Activated effector memory CD4-positive, alpha-beta T cell treated with Interleukin-2 at 50 U/mL for 16 hours (primary cell): ENCODE measurements at regions not wholly inside any gene's neighbourhood (a gene's known extent, or its start where the extent isn't known, plus 50 kb on each side); places are given as distances from the start of the nearest gene placed in this dataset.
"Not testable (repeated sequence)": the region's sequence is repeated elsewhere in the genome, so short reads cannot be mapped to it uniquely, and the experiment has no call there.

Source experiments
- DNase-seq: peaks from one replicate; pipeline ENCODE4 v3.0.0-alpha.2; 2020

DNA sequence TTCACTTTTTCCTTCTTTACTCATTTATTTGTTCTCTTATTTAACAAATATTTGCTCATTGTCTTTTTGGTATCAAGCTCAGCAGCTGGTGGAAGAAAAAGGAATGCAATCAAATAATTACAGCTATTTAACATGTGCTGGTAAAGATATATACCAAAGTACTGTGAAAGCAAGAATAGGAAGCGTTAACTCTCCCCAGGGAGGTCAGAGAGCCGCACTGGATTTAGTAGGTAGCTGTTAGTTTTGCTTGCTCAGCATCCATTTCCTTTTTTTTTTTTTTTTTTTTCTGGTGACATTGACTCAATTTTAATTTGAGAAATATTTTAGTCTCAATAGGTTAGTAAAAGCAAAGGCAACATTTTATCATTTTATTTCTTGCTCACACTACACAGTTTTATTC is 308.5 kb upstream of the MDFIC2 start:
- no peak for DNase-seq

GRCh38 chr3:70620367-70620766 is 307.9 kb upstream of the MDFIC2 start:
- no peak for DNase-seq

DNA sequence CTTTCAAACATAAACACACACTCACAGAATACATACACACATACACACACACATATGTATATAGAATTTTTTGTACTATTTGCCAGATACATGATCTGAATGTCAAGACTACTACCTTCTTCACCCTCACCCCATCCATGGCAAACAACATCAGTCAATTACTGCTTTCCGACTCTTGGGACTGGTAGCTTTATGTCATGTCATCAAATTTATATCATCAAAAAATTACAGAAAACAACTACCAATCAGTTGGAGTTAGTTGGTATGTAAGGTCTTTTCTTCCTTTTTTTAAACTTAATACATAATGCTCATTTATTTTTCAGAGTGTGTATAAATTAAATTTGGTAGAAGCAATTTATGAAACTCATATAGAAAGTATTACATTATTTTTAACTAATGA is 305.7 kb upstream of the MDFIC2 start:
- DNase-seq, result no peak

DNA sequence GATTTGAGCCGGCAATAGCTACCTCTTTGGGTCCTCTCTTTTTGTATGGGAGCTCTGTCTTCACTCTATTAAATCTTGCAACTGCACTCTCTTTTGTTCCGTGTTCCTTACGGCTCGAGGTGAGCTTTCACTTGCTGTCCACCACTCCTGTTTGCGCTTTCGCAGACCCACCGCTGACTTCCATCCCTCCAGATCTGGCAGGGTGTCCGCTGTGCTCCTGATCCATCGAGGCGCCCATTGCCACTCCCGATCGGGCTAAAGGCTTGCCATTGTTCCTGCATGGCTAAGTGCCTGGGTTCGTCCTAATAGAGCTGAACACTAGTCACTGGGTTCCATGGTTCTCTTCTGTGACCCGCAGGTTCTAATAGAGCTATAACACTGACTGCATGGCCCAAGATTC is 304.9 kb upstream of the MDFIC2 start:
- not testable (repeated sequence) for DNase-seq

GRCh38 chr3:70615286-70615685 is 302.8 kb upstream of the MDFIC2 start:
- no peak for DNase-seq

DNA sequence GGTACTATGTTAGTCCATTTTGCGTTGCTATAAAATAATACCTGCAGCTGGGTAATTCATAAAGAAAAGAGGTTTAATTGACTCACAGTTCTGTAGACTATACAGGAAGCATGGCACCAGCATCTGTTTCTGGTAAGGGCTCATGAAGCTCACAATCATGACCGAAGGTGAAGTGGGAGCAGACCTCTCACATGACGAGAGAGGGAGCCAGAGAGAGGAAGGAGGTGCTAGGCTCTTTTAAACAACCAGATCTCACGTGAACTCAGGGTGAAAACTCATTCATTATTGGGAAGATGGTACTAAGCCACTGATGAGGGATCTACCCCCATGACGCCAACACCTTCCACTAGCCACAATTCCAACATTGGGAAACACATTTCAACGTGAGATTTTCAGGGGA is 301.7 kb upstream of the MDFIC2 start:
- no peak for DNase-seq

DNA sequence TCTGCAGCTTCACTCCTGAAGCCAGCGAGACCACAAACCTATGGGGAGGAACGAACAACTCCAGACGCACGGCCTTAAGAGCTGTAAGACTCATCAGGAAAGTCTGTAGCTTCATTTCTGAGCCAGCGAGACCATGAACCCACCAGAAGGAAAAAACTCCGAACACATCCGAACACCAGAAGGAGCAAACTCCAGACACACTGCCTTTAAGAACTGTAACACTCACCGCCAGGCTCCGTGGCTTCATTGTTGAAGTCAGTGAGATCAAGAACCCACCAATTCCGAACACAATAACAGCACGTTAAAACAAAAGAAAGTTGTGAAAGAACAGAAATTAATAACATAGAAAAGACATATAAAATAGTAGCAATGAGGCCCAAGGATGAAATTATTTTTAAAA is 300.5 kb upstream of the MDFIC2 start:
- DNase-seq, result no peak

GRCh38 chr3:70611667-70612277 is 299.3 kb upstream of the MDFIC2 start:
- DNase-seq, result not testable (repeated sequence)

DNA sequence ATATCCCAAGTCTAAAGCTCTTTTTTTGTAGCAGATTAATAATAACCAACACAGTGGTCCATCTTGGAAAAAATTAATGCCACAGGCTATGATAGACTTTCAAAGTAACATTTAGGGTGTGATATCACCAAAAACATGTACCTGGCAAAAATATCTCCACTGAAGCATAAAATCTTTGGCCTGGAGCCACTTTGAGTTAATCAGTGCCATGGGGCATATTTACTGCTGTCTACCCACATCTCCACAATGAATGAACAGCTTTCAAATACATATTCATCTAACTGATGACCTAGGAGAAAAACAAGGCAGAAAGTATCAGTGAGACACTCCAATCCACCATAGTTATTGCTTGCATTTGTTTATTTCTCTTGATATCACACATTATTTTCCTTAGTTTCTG is 296.0 kb upstream of the MDFIC2 start:
- no peak for DNase-seq

DNA sequence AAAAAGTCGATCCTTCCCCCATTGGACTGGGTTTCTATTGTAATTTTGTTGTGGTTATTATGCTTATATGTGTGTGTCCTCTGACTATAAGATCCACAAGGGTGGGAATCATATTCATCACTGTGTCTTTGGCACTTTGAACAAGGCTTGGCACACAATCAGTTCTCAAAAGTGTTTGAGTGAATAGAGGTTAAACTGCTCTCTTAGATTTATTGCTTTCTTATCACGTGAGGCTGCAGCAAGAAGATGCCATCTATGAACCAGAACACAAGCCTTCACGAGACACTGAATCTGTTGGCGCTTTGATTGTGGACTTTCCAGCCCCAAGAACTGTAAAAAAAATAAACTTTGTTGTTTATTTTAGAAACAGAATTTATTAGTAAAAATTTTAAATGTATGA is 295.0 kb upstream of the MDFIC2 start:
- DNase-seq, result no peak

DNA sequence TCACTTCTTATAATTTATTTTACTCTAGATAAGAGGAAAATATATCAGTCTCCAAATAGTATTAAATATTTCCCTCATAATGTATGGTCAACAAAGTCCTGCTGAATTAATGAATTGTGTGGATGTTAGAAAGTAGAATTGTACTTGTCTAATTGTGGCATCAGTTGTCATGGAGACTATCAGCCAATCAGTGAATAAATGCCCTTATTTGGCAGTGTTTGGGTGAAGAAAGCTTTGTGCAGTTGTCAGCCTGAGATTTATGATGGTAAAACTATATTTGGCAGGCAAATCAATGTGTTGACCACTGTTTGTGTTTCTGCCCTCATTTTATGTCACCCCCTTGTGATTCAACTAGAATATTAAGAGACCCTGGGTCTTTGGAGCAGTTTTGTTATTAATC is 293.6 kb upstream of the MDFIC2 start:
- DNase-seq, result no peak

DNA sequence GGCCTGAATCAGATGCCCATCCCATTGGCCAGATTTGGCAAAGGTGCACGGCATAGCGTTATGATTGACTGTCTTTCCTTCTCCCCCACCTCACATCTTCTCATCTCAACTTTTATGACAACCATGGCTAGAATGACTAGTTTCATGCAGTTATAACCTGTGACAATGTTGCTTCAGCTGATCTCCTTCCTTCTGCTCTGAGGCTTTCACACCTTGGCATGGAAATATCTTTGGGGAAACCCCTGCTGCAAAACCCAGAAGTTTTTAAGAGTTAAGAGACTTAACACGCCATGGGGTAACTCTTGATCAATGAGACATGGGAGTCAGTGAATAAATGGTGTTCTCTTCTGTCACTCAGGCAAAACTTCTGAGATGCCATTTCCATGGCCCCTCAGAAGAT is 290.7 kb upstream of the MDFIC2 start:
- no peak for DNase-seq

DNA sequence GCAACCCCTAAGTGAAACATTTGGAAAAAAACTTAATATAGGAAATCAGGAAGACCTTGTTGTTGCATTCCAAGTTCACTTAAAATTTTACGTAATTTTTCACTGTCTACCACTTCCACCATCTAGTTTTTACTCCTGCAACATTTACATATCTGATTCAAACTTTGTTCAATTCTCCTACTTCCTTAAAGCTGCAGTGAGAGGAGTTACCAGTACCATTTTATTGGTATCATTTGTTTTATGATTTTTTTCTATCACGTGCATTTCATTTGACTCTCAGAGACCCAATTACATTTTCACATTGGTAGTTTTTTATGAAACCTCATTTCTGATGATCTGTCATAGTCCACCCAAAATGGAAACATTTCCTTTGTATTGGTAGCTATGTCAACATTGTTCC is 284.9 kb upstream of the MDFIC2 start:
- DNase-seq, result no peak

DNA sequence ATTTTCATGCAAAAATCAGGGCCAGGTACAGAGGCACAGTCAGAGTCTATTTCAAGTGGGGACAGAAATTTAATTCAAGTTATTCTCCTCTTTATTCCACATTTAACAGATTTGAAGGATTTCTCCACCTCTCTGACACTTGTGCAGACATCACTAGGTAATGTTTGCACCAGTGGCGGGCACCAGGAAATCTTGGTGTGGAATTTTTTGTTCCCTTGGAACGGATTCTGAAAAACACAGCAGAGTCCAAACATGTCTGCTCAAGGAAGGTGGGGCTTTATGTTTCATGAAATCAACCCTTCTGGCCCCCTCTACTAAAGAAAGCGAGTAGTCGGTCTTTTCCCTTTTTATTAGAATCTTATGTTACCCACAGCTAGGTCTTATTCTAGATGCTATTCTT is 271.2 kb upstream of the MDFIC2 start:
- DNase-seq, result no peak

DNA sequence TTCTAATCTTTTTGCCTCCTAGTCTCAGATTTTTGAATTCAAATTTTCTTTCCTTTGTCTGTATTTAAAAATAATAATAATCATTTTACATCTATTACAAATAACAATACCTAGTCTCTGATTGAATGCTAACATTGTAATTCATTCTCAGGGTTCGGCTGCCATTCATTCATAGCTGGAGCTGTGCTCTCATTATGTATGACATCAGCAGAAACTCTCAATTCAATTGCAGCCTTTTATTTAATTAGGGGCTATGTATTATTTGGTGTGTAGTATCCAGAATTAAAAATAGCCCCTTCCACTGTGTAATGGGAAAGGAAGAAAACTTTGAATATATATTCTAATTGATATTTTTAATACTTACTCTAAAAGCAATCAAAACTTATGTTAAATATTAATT is 270.4 kb upstream of the MDFIC2 start:
- DNase-seq, result no peak

DNA sequence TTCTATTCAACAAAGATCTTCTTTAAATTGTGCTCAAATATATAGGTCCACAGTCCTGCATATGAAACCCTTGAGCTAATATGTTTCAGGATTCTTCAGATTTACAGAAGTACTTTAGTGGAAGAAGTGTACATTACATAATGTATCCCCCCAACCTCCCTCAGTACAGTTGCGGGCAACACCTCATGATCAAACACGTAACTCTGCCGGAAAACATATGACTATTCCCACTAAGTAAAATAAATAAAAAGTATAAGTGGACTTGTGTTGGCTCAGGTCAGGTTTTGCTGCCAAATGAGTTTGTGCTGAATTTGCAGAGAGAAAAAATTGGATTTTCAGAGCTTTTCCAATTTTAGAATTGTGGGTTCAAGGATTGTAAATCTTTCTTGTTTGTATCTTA is 267.6 kb upstream of the MDFIC2 start:
- DNase-seq, result no peak

DNA sequence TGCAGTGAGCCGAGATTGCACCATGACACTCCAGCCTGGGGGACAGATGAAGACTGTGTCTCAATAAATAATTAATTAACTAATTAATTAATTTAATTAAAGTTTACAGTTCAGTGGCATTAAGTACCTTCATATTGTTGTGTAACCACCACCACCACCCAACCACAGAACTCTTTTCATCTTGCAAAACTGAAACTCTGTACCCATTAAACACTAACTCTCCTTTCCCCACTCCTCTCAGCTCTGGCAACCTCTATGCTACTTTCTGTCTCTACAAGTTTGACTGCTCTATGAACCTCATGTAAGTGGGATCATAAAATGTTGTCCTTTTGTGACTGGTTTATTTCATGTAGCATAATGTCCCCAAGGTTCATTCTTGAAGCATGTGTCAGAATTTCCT is 259.3 kb upstream of the MDFIC2 start:
- DNase-seq, result no peak

DNA sequence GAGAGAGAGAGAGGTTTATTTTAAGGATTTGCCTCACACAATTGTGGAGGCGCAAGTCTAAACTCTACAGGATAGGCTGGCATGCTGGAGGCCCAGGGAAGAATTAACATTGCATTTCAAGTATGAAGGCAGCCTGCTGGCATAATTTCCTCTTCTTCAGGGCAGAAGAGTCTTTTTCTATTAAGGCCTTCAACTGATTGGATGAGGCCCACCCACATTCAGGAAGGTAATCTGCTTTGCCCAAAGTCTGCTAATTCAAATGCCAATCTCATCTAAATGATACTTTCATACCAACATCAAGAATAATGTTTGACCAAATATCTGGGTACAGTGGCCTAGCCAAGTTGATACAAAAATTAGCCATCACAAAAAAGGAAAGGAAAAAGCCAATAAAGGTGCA is 258.1 kb upstream of the MDFIC2 start:
- DNase-seq, result no peak

DNA sequence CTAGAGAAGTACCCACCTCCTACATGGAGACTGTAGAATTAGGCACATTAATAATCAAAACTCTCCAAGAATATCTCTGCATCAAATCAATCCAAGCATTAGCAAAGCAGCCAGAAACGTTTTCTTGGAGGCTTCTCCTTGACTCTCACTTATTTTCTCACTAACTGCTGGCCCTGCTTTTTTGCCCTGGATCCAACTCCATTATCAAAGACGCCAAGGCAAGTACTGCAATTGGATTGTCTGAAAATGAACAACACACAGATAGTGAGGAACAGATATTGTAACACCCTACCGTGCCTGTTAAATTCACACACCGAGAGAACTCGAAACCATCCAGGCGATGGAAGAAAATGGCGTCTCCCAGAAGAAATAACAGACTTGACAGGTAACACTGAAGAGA is 256.2 kb upstream of the MDFIC2 start:
- no peak for DNase-seq

- DNase-seq, result no peak
These were observed 253.4 kb upstream of the MDFIC2 start for GRCh38 chr3:70565861-70566260.

DNA sequence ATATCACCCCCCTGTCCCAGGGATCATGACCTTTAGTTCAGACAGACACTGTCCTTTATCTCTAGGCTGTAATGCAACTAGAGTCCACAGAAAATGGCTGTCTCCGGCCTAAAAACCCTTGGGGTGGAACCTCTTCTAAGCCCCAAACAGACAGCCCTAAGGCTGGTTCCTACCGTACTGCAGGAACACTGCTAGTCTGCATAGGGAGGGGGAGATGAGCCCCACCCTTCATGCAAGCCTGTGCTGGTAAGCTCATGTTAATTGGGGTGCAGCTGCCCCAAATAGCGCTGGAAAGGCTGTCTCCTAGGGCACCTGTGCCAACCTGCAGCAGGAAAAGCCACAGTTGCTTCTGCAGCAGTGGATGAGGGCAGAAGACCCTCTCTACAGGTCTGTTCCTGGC is 252.1 kb upstream of the MDFIC2 start:
- DNase-seq, result no peak

- DNase-seq, result no peak
These were observed 249.4 kb upstream of the MDFIC2 start for GRCh38 chr3:70561796-70562195.

DNA sequence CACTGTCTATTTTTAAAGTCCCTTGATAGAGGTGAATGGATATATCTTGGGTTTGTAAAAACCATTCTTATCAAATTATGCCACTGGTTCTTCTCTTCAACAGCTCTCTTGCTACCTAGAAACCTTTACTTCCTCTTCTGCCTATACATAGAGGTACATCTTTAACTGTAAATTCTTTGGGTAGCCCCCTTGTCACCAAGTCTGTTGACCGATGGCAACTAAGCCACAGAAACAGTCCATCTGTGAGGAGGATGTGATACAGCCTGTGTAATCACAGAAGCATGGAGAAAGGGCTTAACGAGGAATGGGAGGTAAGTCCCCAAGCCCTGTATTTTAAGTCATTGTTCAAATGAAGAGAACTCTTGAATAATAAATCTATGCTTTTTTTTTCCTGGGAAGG is 246.5 kb upstream of the MDFIC2 start:
- DNase-seq, result no peak

DNA sequence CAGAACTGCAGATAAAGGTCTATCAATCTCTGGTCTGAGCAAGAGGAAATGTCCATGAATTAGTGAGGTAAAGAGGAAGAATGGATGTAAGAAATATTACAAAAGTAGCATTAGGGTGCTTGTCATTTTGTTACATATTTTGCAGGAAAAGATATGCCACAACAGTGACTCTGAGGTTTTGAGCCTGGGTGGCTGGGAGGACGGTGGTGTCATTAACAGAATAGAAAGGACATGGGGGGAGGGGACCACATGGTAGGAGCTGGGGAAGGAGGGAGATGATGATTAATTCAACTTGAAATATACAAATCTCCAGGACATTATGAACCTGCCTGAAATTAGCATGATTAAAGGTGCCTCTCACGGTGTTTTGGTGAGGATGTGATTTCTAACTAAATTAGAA is 245.5 kb upstream of the MDFIC2 start:
- DNase-seq, result no peak

GRCh38 chr3:70556056-70556455 is 243.6 kb upstream of the MDFIC2 start:
- DNase-seq, result no peak

- no peak for DNase-seq
These were observed 241.7 kb upstream of the MDFIC2 start for GRCh38 chr3:70554170-70554569.
